B cell (primary cell): ENCODE measurements at regions not wholly inside any gene's neighbourhood (a gene's known extent, or its start where the extent isn't known, plus 50 kb on each side); places are given as distances from the start of the nearest gene placed in this dataset.

Source experiments
- EZH2 ChIP-seq: IDR thresholded peaks from 2 replicates; pipeline ENCODE4 v1.6.1; 2012; ENCODE audit warnings: borderline replicate concordance, low read depth, mild to moderate bottlenecking, moderate library complexity, low read length; ENCODE audit not compliant: insufficient read depth, poor library complexity, severe bottlenecking
- TF ChIP-seq, protein P1 (sequence below): fragments of 200-600 bp; IDR thresholded peaks from one replicate; pipeline ENCODE4 v1.8.0; 2022; ENCODE audit warnings: antibody characterized with exemption, mild to moderate bottlenecking

DNA sequence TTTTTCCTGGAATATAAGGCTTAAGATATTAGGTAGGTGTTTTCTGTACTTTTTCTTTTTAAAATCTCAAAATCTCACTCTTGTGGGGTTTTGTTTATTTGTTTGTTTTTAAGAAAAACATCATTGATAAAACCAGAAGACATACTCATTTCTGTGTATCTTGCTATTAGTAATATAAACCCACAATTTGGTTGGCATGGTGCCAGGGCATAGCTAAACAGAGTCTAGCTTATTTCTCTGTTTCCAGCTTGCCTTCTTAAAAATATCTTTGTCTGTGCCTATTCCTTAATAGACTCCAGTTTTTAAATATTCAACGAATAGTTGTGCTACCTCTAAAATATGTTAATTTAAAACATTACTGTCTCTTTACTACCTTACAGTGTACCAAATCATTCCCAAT is 1121.9 kb upstream of the PCDH20 start:
- TF ChIP-seq, protein P1, sequence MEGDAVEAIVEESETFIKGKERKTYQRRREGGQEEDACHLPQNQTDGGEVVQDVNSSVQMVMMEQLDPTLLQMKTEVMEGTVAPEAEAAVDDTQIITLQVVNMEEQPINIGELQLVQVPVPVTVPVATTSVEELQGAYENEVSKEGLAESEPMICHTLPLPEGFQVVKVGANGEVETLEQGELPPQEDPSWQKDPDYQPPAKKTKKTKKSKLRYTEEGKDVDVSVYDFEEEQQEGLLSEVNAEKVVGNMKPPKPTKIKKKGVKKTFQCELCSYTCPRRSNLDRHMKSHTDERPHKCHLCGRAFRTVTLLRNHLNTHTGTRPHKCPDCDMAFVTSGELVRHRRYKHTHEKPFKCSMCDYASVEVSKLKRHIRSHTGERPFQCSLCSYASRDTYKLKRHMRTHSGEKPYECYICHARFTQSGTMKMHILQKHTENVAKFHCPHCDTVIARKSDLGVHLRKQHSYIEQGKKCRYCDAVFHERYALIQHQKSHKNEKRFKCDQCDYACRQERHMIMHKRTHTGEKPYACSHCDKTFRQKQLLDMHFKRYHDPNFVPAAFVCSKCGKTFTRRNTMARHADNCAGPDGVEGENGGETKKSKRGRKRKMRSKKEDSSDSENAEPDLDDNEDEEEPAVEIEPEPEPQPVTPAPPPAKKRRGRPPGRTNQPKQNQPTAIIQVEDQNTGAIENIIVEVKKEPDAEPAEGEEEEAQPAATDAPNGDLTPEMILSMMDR: no peak
- no peak for TF ChIP-seq EZH2
